CD4-positive, alpha-beta T cell (primary cell): ENCODE measurements at regions not wholly inside any gene's neighbourhood (a gene's known extent, or its start where the extent isn't known, plus 50 kb on each side); places are given as distances from the start of the nearest gene placed in this dataset.
"Not testable (repeated sequence)": the region's sequence is repeated elsewhere in the genome, so short reads cannot be mapped to it uniquely, and the experiment has no call there.

Experiments
- ATAC-seq: fragments of 200-7000 bp; cut with Tn5 transposase; one replicate; pipeline ENCODE4 v1.10.0; 2022; ENCODE audit warnings: mild to moderate bottlenecking; ENCODE audit not compliant: poor library complexity
- CTCF ChIA-PET: fragments of 350-600 bp; sonication (Branson Sonifier 250); formaldehyde crosslinking; loops from one replicate; lab custom pipeline; 2021; ENCODE audit warnings: antibody characterized with exemption, inconsistent platforms; lab: Charles Lee
- POLR2A ChIA-PET: fragments of 350-600 bp; sonication (Branson Sonifier 250); formaldehyde crosslinking; loops from one replicate; lab custom pipeline; 2021; ENCODE audit warnings: antibody characterized with exemption, inconsistent platforms; lab: Charles Lee
- DNase-seq, 14 experiments: peaks; one replicate each; pipeline ENCODE4 v3.0.0-alpha.2; 2013 to 2020; ENCODE audit warnings: mixed read lengths in 2 of 14
- H3K27ac ChIP-seq, 2 donors: one replicate each; pipeline versions ENCODE4 v1.5.1 to v1.7.0; 2013; ENCODE audit warnings: low read length in 2 of 2, low read depth in 1 of 2, mild to moderate bottlenecking in 1 of 2
- H3K27me3 ChIP-seq, 2 experiments: 1 replicate in 1 of 2; 2 replicates in 1 of 2; pipeline versions ENCODE4 v1.6.1 to v1.7.0; 2013; ENCODE audit warnings: low read length in 2 of 2, control low read depth in 1 of 2, mild to moderate bottlenecking in 1 of 2, moderate library complexity in 1 of 2; ENCODE audit not compliant: insufficient read depth in 2 of 2, control insufficient read depth in 1 of 2
- H3K36me3 ChIP-seq: one replicate; pipeline ENCODE4 v1.6.1; 2013; ENCODE audit warnings: low read length, control low read depth; ENCODE audit not compliant: insufficient read depth
- H3K4me1 ChIP-seq: one replicate; pipeline ENCODE4 v1.6.1; 2013; ENCODE audit warnings: low read length, control low read depth; ENCODE audit not compliant: insufficient read depth
- H3K4me3 ChIP-seq: one replicate; pipeline ENCODE4 v1.5.1; 2013; ENCODE audit warnings: mild to moderate bottlenecking, low read length, moderate library complexity
- H3K9me3 ChIP-seq, 2 experiments: 1 replicate in 1 of 2; 2 replicates in 1 of 2; pipeline versions ENCODE4 v1.6.1 to v1.7.0; 2013; ENCODE audit warnings: low read length in 2 of 2, mild to moderate bottlenecking in 2 of 2, control low read depth in 1 of 2, moderate library complexity in 1 of 2; ENCODE audit not compliant: control insufficient read depth in 1 of 2, insufficient read depth in 1 of 2
- H3K27ac Mint-ChIP-seq: one replicate; pipeline ENCODE4 v1.8.0; 2020; ENCODE audit warnings: mixed read lengths
- H3K27me3 Mint-ChIP-seq: one replicate; pipeline ENCODE4 v1.8.0; 2021; ENCODE audit warnings: mixed read lengths
- H3K36me3 Mint-ChIP-seq: one replicate; pipeline ENCODE4 v1.8.0; 2021; ENCODE audit warnings: low read depth, mixed read lengths
- H3K4me1 Mint-ChIP-seq: one replicate; pipeline ENCODE4 v1.8.0; 2021; ENCODE audit warnings: low read depth, mixed read lengths
- H3K4me3 Mint-ChIP-seq: one replicate; pipeline ENCODE4 v1.8.0; 2020; ENCODE audit warnings: mild to moderate bottlenecking, mixed read lengths
- H3K9me3 Mint-ChIP-seq: one replicate; pipeline ENCODE4 v1.8.0; 2020; ENCODE audit warnings: mixed read lengths
- intact Hi-C, 2 experiments: fragments of 100-400 bp; cut with DNase I in 1 of 2; cut with micrococcal nuclease in 1 of 2; formaldehyde crosslinking; loops; one replicate each; pipeline versions ENCODE4 v1.15.1 to v1.9.0; 2023 to 2025; cut with DNase I, micrococcal nuclease
- TF ChIP-seq, protein P1 (sequence below): fragments of 200-600 bp; IDR thresholded peaks from one replicate; pipeline ENCODE4 v1.8.0; 2022; ENCODE audit warnings: antibody characterized with exemption, mild to moderate bottlenecking

DNA sequence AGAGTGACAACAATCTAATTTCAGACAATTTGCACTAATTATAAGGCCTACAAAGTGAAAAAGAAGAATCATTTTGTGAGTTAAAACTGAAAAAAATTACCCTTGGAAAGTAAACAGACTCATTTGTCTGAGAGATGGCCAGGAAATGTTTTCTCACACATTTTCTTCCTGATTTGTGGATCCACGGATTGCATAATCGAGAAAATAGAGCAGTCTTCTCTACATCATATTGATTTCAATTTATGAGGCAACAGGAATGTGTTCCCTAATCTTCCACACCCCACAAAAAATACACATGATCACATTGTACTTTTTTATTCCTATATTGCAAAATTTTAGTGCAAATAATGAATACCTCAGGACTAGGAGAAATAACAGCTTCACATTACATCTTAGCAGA, 160.8 kb downstream of the CCER1 start:
- Histone ChIP-seq H3K27ac (no peak overlapping the region), H3K4me3 (no peak overlapping the region), H3K9me3 (no peaks in the 10 kb centered on the region), H3K36me3 (no peaks in the 10 kb centered on the region), H3K4me1 (no peaks in the 10 kb centered on the region), H3K27me3 (no peaks in the 10 kb centered on the region)
- Mint-ChIP-seq H3K36me3 (no peaks in the 10 kb centered on the region), H3K4me1 (no peaks in the 10 kb centered on the region), H3K9me3 (no peaks in the 10 kb centered on the region), H3K27ac (no peak overlapping the region), H3K27me3 (no peaks in the 10 kb centered on the region), H3K4me3 (no peak overlapping the region)
- ChIA-PET POLR2A (no interaction called here), CTCF (no interaction called here)
- TF ChIP-seq, protein P1, sequence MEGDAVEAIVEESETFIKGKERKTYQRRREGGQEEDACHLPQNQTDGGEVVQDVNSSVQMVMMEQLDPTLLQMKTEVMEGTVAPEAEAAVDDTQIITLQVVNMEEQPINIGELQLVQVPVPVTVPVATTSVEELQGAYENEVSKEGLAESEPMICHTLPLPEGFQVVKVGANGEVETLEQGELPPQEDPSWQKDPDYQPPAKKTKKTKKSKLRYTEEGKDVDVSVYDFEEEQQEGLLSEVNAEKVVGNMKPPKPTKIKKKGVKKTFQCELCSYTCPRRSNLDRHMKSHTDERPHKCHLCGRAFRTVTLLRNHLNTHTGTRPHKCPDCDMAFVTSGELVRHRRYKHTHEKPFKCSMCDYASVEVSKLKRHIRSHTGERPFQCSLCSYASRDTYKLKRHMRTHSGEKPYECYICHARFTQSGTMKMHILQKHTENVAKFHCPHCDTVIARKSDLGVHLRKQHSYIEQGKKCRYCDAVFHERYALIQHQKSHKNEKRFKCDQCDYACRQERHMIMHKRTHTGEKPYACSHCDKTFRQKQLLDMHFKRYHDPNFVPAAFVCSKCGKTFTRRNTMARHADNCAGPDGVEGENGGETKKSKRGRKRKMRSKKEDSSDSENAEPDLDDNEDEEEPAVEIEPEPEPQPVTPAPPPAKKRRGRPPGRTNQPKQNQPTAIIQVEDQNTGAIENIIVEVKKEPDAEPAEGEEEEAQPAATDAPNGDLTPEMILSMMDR: no peak
- DNase-seq (no peak), ATAC-seq (no peak)
- intact Hi-C loops: no loop called here

DNA sequence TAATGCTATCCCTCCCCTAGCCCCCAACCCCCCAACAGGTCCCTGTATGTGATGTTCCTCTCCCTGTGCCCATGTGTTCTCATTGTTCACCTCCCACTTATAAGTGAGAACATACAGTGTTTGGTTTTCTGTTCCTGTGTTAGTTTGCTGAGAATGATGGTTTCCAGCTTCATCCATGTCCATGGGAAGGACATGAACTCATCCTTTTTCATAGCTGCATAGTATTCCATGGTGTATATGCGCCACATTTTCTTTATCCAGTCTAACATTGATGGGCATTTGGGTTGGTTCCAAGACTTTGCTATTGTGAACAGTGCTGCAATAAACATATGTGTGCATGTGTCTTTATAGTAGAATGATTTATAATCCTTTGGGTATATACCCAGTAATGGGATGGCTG, 162.3 kb downstream of the CCER1 start:
- H3K36me3 Mint-ChIP-seq, H3K9me3 ChIP-seq, CTCF ChIA-PET, H3K36me3 ChIP-seq, H3K4me1 Mint-ChIP-seq, H3K4me1 ChIP-seq, intact Hi-C loops, H3K27me3 Mint-ChIP-seq, H3K27ac ChIP-seq, H3K4me3 ChIP-seq, DNase-seq, H3K9me3 Mint-ChIP-seq, H3K27ac Mint-ChIP-seq, H3K27me3 ChIP-seq, H3K4me3 Mint-ChIP-seq, ATAC-seq, POLR2A ChIA-PET: not testable (repeated sequence)

DNA sequence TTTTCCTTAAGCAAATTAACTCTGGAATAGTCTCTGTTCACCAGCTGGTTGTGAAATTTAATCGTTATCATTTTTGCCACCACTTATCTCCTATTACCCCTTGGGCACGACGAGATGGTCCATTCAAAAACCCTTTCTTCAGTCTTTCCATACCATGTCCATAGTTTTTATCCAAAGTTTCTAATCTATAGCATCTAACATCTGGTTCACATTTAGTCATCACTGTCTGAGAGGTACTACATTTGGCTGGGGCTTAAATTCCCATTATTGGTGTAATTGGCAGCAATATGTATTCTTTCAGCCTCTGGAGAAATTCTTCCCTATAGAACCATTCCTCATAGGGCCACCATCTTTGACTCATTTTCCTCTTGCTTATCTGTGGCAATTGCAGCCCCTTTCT, 163.5 kb downstream of the CCER1 start:
- no peaks in the 10 kb centered on the region for H3K4me1 Mint-ChIP-seq

DNA sequence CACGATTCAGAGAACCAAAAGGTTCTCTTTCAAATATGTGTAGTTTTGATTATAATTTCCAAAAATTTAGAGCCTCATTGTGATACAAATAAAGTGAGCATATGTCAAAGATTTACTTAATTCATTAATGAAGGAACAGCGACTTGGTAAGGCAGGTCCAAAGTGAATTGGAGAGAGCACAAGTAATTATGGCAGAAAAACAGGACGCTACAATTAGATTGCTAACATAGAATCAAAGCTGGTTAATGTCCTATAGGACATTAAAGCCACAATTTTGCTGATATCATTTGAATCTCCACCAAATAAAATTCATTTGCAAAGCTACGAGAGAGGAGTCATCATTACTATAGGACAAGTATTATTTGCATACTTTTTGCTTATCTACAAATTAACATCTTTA, 164.2 kb downstream of the CCER1 start:
- no peaks in the 10 kb centered on the region for H3K4me1 Mint-ChIP-seq
- Histone ChIP-seq H3K4me1 (no peaks in the 10 kb centered on the region), H3K27me3 (no peaks in the 10 kb centered on the region), H3K4me3 (no peak overlapping the region), H3K27ac (no peak overlapping the region), H3K36me3 (no peaks in the 10 kb centered on the region), H3K9me3 (peaks cover 0 to 4% of the 10 kb centered on the region in 2 experiments)
- no peak overlapping the region for H3K4me3 Mint-ChIP-seq
- ATAC-seq (no peak), DNase-seq (no peak)
- no peaks in the 10 kb centered on the region for H3K36me3 Mint-ChIP-seq
- H3K9me3 Mint-ChIP-seq: no peaks in the 10 kb centered on the region
- TF ChIP-seq, protein P1: no peak
- intact Hi-C loops: no loop called here
- ChIA-PET POLR2A (no interaction called here), CTCF (no interaction called here)
- H3K27ac Mint-ChIP-seq: no peak overlapping the region
- no peaks in the 10 kb centered on the region for H3K27me3 Mint-ChIP-seq

More for the DNA sequence above, 163.5 kb downstream of the CCER1 start:
- Histone ChIP-seq H3K9me3 (no peaks in the 10 kb centered on the region), H3K27ac (no peak overlapping the region), H3K4me3 (no peak overlapping the region), H3K27me3 (no peaks in the 10 kb centered on the region), H3K4me1 (no peaks in the 10 kb centered on the region), H3K36me3 (no peaks in the 10 kb centered on the region)
- TF ChIP-seq, protein P1: no peak
- Mint-ChIP-seq H3K9me3 (no peaks in the 10 kb centered on the region), H3K4me3 (no peak overlapping the region), H3K36me3 (no peaks in the 10 kb centered on the region), H3K27ac (no peak overlapping the region), H3K27me3 (no peaks in the 10 kb centered on the region)
- DNase-seq (no peak), ATAC-seq (no peak)
- CTCF ChIA-PET: no interaction called here
- POLR2A ChIA-PET: no interaction called here
- intact Hi-C loops: no loop called here
